OCI-M1 (cell line): ENCODE measurements at regions not wholly inside any gene's neighbourhood (a gene's known extent, or its start where the extent isn't known, plus 50 kb on each side); places are given as distances from the start of the nearest gene placed in this dataset.
"Not testable (repeated sequence)": the region's sequence is repeated elsewhere in the genome, so short reads cannot be mapped to it uniquely, and the experiment has no call there.

Experiments
- DNase-seq: peaks from one replicate; lab custom pipeline; 2025; lab: John Stamatoyannopoulos, UW

- no peak for DNase-seq
Observed at GRCh38 chr10:33783078-33783477, 448.6 kb upstream of the NRP1 start.

GRCh38 chr10:33781606-33782395 is 447.3 kb upstream of the NRP1 start:
- no peak for DNase-seq

DNA sequence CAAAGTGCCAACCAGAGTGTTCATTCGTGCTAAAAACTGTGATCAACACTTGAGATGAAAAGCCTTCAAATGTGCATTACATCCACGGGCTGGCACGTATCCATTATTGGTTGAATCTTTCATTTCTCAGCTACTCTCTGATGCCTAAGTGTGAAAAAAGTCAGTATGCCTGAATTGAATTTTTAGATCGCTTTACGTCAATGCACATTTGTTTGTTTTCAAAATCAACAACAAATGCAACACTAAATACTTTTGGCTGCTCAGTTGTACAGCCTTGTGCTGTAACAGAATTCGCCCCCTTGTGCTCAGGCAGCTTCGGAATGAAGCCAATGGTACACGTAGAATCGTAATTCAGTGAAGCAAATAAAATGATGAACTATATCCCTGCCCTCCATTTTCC is 446.5 kb upstream of the NRP1 start:
- DNase-seq = no peak

DNA sequence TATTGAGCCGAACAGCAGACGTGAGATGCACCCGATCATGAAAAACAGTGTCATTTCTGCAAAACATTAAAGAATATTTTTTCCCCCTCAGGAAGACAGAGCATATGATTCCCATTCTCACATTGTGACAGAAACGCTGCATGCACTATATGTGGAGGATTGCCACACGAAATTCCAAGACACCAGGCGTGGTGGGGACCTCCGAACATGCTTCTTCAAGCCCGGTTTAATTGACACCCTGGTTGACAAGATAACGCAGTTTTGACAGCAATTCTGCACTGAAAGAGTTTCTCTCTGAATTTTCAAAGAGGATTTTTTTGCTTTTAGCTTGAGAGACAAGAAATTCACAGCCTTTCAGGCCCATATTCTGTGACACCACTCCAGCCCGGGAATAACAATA is 442.8 kb upstream of the NRP1 start:
- no peak for DNase-seq

DNA sequence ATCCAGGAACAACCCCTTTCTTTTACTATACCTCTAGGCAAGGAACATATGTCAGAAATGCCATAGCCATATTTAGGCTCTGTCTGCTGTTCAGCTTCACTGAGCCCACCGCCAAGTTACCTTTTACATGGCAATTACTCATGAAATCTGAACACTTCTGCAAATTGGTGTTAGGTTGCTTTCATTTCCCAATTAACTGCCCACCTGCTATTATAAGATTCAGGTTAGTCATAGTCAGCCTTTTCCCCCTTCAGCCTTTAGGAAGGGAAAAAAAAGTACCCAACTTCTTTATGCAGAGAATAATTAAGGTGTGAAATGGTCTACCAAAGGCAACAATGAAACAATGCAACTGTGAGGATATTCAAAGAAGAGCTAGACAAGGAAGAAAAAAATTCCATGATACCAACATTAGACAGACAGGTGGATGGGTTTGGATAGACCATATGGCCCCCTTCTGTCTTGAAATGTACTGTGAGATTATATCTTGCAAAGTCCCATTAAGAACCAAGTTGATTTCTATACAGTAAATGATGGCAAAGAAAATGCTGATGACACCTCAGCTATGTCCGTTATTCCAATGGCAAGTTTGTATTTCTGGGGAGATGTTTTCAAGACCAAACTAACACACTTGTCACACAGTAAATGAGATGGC is 442.1 kb upstream of the NRP1 start:
- DNase-seq = no peak

DNA sequence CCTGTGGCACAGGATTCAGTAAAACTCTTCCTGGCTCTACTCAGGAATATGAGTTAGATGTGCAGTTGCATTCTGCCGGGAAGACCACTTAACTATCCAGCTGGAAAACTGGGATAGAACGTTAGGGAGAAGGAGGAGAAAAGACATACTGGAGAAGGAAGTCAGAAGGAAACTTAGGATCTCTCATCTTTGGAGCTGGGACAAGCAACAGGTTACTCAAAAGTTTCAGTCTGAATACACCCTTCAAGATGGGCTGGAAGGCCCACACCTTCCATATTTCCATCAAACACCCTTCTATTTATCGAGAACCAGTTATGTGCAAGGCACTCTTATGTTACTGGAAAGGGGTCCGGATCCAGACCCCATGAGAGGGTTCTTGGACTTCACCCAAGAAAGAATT is 440.4 kb upstream of the NRP1 start:
- DNase-seq = no peak

GRCh38 chr10:33773886-33774480 is 439.5 kb upstream of the NRP1 start:
- DNase-seq = no peak

- no peak for DNase-seq
Observed at GRCh38 chr10:33773253-33773573, 438.7 kb upstream of the NRP1 start.

- no peak for DNase-seq
Observed at GRCh38 chr10:33772370-33773252, 438.1 kb upstream of the NRP1 start.

DNA sequence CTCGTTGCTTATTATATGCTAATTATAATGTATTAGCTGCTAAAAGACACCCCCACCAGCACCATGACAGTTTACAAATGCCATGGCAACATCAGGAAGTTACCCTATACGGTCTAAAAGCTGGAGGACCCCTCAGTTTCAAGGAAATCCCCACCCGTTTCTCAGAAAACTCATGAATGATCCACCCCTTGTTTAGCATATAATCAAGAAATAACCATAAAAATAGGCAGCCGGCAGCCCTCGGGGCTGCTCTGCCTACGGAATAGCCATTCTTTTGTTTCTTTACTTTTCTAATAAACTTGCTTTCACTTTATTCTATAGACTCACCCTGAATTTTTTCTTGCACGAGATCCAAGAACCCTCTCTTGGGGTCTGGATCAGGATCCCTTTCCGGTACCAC is 437.4 kb upstream of the NRP1 start:
- DNase-seq = not testable (repeated sequence)

DNA sequence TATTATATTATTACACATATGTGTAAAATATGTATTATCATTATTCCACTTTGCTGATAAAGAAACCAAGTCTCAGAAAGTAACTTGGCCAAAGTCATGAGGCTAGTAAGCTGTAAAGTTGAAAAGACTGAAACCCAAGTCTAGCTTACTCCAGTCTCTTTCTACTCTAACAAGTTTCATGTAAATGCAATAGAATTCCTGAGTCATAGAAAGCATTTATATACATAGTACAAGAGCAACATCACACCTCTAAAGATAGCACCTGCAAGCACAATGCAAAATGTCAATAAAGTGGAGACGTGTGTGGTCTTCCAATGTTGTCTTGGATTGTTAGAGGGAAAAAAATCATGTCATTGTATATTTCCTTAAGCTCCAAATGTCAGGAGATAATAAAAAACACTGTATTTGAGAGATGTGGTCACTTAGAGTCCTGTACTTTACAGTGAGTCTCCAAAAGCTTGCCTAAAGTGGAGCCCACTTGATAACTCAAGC is 430.3 kb upstream of the NRP1 start:
- DNase-seq = no peak

DNA sequence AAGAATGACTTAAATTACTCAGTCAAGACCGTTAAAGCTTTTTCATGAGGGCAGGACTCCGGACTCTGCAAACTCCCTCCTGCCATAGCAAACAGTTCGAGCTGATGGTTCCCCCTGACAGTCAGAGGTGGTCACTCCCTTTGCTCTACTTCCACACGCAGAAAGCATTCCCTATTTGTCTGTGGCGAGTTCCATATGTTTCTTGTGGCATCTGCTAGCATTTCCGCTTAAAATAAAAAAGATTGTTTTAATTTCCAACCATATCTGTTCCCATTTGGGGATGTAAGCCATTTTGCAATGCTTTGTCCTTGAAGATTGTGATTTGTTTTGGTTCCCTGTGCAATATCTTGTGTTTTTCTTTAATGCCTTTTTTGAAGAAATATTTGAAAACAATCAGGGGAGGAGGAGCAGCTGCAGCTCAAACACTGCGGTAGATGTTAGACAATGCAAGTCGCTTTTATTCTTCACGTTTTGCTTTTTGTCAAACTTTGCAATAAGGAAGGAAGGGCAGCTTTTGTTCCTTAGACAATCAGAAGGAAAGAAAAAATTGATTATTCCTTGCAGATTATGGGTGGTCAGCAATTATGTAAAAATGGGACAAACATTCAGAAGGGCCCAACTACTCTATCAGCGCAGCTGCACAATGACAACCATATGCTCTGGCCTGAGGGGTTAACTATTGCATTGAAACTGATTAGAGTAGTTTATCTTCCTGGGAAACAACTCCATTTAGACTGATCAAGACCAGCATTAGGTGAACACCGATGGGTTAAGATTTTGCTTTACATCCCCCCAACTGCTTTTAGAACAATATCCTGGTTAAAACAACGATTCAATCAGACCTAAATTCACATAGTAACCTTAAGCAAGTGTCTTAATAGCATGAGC is 425.8 kb upstream of the NRP1 start:
- no peak for DNase-seq

- no peak for DNase-seq
Observed at GRCh38 chr10:33759191-33759590, 424.7 kb upstream of the NRP1 start.

DNA sequence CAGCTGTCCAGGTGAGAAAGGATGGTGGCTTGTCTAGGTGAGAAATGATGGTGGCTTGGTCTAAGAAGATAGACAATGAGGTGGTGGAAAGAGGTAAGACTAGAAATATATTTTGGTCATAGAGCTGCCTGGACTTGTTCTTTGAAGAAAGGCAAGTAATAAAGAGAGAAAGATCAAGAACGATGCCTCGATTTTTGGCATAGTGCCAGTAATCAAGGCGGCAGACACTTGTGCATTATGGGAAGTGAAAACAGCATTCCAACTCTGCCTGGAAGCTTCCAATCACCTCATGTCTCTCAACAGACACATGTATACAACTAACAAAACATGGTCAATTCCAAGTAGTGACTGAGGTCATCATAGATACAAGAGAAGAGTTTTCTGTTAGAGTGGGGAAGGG is 423.8 kb upstream of the NRP1 start:
- no peak for DNase-seq

GRCh38 chr10:33754052-33754451 is 419.6 kb upstream of the NRP1 start:
- DNase-seq = no peak

GRCh38 chr10:33753389-33753788 is 418.9 kb upstream of the NRP1 start:
- DNase-seq = no peak

GRCh38 chr10:33749790-33750189 is 415.3 kb upstream of the NRP1 start:
- no peak for DNase-seq

DNA sequence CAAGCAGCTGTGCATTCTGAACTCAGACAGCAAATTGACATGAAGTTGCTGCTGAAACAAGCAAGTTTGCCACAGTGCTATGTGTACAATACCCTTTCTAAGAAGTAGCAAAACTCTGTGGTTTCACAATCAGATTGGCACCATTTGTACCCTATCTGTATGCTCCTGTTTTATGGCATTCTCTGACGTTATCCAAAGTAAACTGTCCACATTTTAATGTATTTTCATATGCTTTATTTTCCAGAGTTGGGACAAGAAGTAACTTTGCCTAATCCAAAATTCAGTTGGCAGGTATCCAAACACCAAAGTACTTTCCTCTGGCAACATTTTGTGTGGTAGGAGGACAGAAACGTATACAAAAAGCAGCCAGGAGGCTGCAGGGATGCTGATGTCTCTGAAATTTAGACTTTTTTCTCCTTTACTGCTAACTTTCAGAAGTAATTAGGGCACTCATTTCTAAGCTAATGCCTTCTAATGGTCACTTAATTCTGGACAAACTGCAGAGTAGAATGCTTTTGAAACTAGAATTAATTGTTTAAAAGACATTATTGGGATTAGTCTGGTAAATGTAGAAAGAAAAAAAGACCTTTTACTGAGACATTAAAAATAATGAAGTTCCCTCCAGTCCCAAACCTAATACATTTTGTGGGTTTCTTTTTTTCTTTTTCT is 414.7 kb upstream of the NRP1 start:
- DNase-seq = peak; percentile 21

- DNase-seq = no peak
Observed at GRCh38 chr10:33746836-33747268, 412.4 kb upstream of the NRP1 start.

GRCh38 chr10:33746186-33746585 is 411.7 kb upstream of the NRP1 start:
- no peak for DNase-seq

DNA sequence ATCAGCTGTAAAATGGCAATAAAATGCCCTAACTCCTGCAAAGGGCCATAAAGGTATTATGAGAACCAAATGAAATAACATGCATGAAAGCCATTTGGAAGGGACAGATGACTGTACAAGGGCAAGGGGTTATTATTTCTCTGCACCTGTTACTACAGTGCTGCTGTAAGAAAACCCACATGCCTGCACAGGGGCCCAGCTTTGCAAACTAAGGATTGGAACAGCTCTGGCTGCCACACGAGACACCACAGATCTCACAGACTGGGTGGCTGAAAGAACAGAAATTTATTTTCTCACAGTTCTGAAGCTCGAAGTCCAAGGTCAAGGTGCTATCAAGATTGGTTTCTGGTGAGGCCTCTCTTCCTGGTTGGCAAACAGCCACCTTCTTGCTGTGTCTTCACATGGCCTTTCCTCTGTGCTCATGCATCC is 409.0 kb upstream of the NRP1 start:
- peak; percentile 3 for DNase-seq
